T47D (cell line): ENCODE measurements at regions not wholly inside any gene's neighbourhood (a gene's known extent, or its start where the extent isn't known, plus 50 kb on each side); places are given as distances from the start of the nearest gene placed in this dataset.
"Not testable (repeated sequence)": the region's sequence is repeated elsewhere in the genome, so short reads cannot be mapped to it uniquely, and the experiment has no call there.

ENCODE experiments used
- DNase-seq, 2 experiments: peaks; one replicate each; pipeline versions ENCODE4 v3.0.0 to v3.0.0-alpha.2; 2011 to 2012; ENCODE audit warnings: low read depth in 1 of 2, low spot score in 1 of 2
- JUND ChIP-seq: IDR thresholded peaks from 2 replicates; pipeline ENCODE4 v1.6.1; 2012; ENCODE audit warnings: low read depth
- in situ Hi-C: cut with HindIII; loops from 2 replicates; pipeline ENCODE4 v1.10.0; 2016; ENCODE audit warnings: low sequenced_read_pairs, low pct_unique_long_range_greater_than_20kb

GRCh38 chr12:124218243-124218560 is 76.7 kb upstream of the RFLNA start:
- in situ Hi-C loops = no loop called here
- no peak for TF ChIP-seq JUND
- no peak for DNase-seq

GRCh38 chr12:124218650-124219049 is 76.2 kb upstream of the RFLNA start:
- peak in 1 of 2 experiments; percentile 29 for DNase-seq
- in situ Hi-C loops = not testable (repeated sequence)

GRCh38 chr12:124222368-124223245 is 72.3 kb upstream of the RFLNA start:
- no peak for TF ChIP-seq JUND
- peak in 1 of 2 experiments; percentile 28 for DNase-seq
- in situ Hi-C loops = no loop called here

- DNase-seq, in situ Hi-C loops: not testable (repeated sequence)
Measured at GRCh38 chr12:124223733-124224138, 71.2 kb upstream of the RFLNA start.

- in situ Hi-C loops = no loop called here
- no peak for TF ChIP-seq JUND
- peak in 1 of 2 experiments; percentile 27 for DNase-seq
Measured at GRCh38 chr12:124224535-124225110, 70.3 kb upstream of the RFLNA start.

- no peak for TF ChIP-seq JUND
- DNase-seq = no peak
- in situ Hi-C loops = no loop called here
Measured at GRCh38 chr12:124225730-124226129, 69.2 kb upstream of the RFLNA start.

- no peak for TF ChIP-seq JUND
- no peak for DNase-seq
- in situ Hi-C loops = no loop called here
Measured at GRCh38 chr12:124227951-124228711, 66.8 kb upstream of the RFLNA start.

- TF ChIP-seq JUND = no peak
Measured at GRCh38 chr12:124229520-124229919, 65.4 kb upstream of the RFLNA start.

GRCh38 chr12:124230117-124230757 is 64.7 kb upstream of the RFLNA start:
- no peak for TF ChIP-seq JUND
- in situ Hi-C loops = no loop called here
- no peak for DNase-seq

More at GRCh38 chr12:124229520-124229919, 65.4 kb upstream of the RFLNA start:
- no peak for DNase-seq
- in situ Hi-C loops = no loop called here

GRCh38 chr12:124230789-124231188 is 64.1 kb upstream of the RFLNA start:
- in situ Hi-C loops = no loop called here
- no peak for DNase-seq
- no peak for TF ChIP-seq JUND

GRCh38 chr12:124231980-124232653 is 62.8 kb upstream of the RFLNA start:
- in situ Hi-C loops = no loop called here
- peak; percentile 50 to 80 for DNase-seq
- TF ChIP-seq JUND = no peak

- in situ Hi-C loops = no loop called here
- DNase-seq = no peak
- TF ChIP-seq JUND = no peak
Measured at GRCh38 chr12:124232654-124232987, 62.3 kb upstream of the RFLNA start.
